Thyroid gland (tissue), 4 donors: ENCODE measurements at regions not wholly inside any gene's neighbourhood (a gene's known extent, or its start where the extent isn't known, plus 50 kb on each side); places are given as distances from the start of the nearest gene placed in this dataset.
"Not testable (repeated sequence)": the region's sequence is repeated elsewhere in the genome, so short reads cannot be mapped to it uniquely, and the experiment has no call there.

Experiments
- DNase-seq, 2 donors: peaks; one replicate each; pipeline ENCODE4 v3.0.0-alpha.2; 2019
- H3K27ac ChIP-seq, 3 donors: fragments of 200-600 bp; sonication (generic); 1 replicate in 2 of 3; 2 replicates in 1 of 3; pipeline ENCODE4 v1.5.1; 2016 to 2019; ENCODE audit warnings: mild to moderate bottlenecking in 1 of 3, moderate library complexity in 1 of 3
- H3K27me3 ChIP-seq: fragments of 200-600 bp; sonication (generic); one replicate; pipeline ENCODE4 v1.5.1; 2019
- H3K36me3 ChIP-seq, 2 donors: fragments of 200-600 bp; sonication (generic); one replicate each; pipeline ENCODE4 v1.5.1; 2016 to 2019
- H3K4me1 ChIP-seq, 2 donors: fragments of 200-600 bp; sonication (generic); one replicate each; pipeline ENCODE4 v1.5.1; 2017 to 2019
- H3K4me3 ChIP-seq, 3 donors: fragments of 200-600 bp; sonication (generic); replicated peaks in 1 of 3; 1 replicate in 2 of 3; 2 replicates in 1 of 3; pipeline ENCODE4 v1.5.1; 2016; ENCODE audit warnings: mild to moderate bottlenecking in 1 of 3
- H3K9me3 ChIP-seq: fragments of 200-600 bp; sonication (generic); one replicate; pipeline ENCODE4 v1.5.1; 2017
- POLR2A ChIP-seq, 2 donors: fragments of 450-650 bp; IDR thresholded peaks; one replicate each; pipeline ENCODE4 v1.6.1; 2017; ENCODE audit warnings: antibody characterized with exemption in 2 of 2, mild to moderate bottlenecking in 2 of 2, moderate library complexity in 1 of 2
- WGBS, 2 donors: methylation state at CpG; one replicate each; pipeline ENCODE4 v1.1.5; 2017; 5-methylcytosine and 5-hydroxymethylcytosine counted together
- intact Hi-C: fragments of 100-400 bp; cut with DNase I; formaldehyde crosslinking; loops from one replicate; pipeline ENCODE4 v1.15.1; 2023
- TF ChIP-seq, protein P1 (sequence below), 6 experiments: fragments of 200-600 bp in 3 of 6; fragments of 450-650 bp in 3 of 6; sonication (generic) in 3 of 6; IDR thresholded peaks; one replicate each; pipeline ENCODE4 v1.5.1; 2016 to 2019; ENCODE audit warnings: antibody characterized with exemption in 6 of 6, mild to moderate bottlenecking in 2 of 6, inconsistent platforms in 1 of 6, moderate library complexity in 1 of 6

DNA sequence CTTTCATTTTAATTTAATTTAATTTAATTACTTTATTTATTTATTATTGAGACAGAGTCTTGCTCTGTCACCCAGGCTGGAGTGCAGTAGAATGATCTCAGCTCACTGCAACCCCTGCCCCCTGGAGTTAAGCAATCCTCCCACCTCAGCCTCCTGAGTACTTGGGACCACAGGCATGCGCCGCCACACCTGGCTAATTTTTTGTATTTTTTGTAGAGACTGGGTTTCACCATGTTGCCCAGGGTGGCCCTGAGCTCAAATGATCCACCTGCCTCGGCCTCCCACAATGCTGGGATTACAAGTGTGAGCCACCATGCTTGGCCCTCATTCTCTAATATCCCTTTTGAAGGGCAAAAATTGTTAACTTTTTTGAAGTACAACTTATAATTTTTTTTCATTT, 92.9 kb downstream of the XRCC2 start:
- DNase-seq, result no peak
- WGBS, 2 donors, result 65 to 89% methylated on average over 3 of the region's 3 CpGs
- H3K27ac ChIP-seq, result no peak overlapping the region
- no peaks in the 10 kb centered on the region for H3K9me3 ChIP-seq
- intact Hi-C loops, result no loop called here
- TF ChIP-seq, protein P1, sequence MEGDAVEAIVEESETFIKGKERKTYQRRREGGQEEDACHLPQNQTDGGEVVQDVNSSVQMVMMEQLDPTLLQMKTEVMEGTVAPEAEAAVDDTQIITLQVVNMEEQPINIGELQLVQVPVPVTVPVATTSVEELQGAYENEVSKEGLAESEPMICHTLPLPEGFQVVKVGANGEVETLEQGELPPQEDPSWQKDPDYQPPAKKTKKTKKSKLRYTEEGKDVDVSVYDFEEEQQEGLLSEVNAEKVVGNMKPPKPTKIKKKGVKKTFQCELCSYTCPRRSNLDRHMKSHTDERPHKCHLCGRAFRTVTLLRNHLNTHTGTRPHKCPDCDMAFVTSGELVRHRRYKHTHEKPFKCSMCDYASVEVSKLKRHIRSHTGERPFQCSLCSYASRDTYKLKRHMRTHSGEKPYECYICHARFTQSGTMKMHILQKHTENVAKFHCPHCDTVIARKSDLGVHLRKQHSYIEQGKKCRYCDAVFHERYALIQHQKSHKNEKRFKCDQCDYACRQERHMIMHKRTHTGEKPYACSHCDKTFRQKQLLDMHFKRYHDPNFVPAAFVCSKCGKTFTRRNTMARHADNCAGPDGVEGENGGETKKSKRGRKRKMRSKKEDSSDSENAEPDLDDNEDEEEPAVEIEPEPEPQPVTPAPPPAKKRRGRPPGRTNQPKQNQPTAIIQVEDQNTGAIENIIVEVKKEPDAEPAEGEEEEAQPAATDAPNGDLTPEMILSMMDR (IDR thresholded peaks at IDR 0.05), result no peak
- no peak for TF ChIP-seq POLR2A (IDR thresholded peaks at IDR 0.05)
- no peaks in the 10 kb centered on the region for H3K36me3 ChIP-seq
- H3K27me3 ChIP-seq, result no peaks in the 10 kb centered on the region
- no peak overlapping the region for H3K4me3 ChIP-seq
- H3K4me1 ChIP-seq, result no peaks in the 10 kb centered on the region

DNA sequence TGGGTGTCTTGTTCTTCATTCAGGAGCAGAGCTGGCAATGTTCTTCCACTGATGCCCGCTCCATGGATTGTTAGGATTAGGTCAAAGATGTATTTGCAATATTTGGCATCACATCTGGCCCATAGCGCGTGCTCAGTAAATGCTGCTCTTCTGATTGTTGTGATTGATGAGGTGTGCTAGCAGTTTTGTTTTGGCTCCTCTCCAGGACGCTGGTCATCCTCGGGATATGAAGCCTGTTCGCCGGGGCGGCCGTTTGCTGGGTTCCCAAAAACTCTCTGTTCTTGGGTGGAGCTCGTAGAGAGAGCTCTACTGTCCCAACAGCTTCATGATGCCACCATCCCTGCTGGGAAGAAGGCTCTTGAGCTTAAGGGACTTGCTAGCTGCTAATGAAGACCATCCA, 96.9 kb downstream of the XRCC2 start:
- H3K4me1 ChIP-seq, result no peaks in the 10 kb centered on the region
- no peak for DNase-seq
- no peaks in the 10 kb centered on the region for H3K36me3 ChIP-seq
- H3K27ac ChIP-seq, result no peak overlapping the region
- H3K4me3 ChIP-seq, result no peak overlapping the region
- H3K9me3 ChIP-seq, result no peaks in the 10 kb centered on the region
- intact Hi-C loops, result no loop called here
- 78 to 79% methylated on average over 10 of the region's 10 CpGs for WGBS, 2 donors
- H3K27me3 ChIP-seq, result no peaks in the 10 kb centered on the region
- no peak for TF ChIP-seq POLR2A (IDR thresholded peaks at IDR 0.05)
- TF ChIP-seq, protein P1 (IDR thresholded peaks at IDR 0.05), result no peak

GRCh38 chr7:152577339-152577738, 98.6 kb downstream of the XRCC2 start:
- no peak overlapping the region for H3K27ac ChIP-seq
- intact Hi-C loops, result no loop called here
- TF ChIP-seq, protein P1 (IDR thresholded peaks at IDR 0.05), result no peak
- no peak for TF ChIP-seq POLR2A (IDR thresholded peaks at IDR 0.05)
- no peaks in the 10 kb centered on the region for H3K36me3 ChIP-seq
- H3K4me3 ChIP-seq, result no peak overlapping the region
- no peaks in the 10 kb centered on the region for H3K9me3 ChIP-seq
- H3K4me1 ChIP-seq, result no peaks in the 10 kb centered on the region
- WGBS, 2 donors, result 0 to 90% methylated on average over 1 of the region's 1 CpG
- no peak for DNase-seq
- no peaks in the 10 kb centered on the region for H3K27me3 ChIP-seq

DNA sequence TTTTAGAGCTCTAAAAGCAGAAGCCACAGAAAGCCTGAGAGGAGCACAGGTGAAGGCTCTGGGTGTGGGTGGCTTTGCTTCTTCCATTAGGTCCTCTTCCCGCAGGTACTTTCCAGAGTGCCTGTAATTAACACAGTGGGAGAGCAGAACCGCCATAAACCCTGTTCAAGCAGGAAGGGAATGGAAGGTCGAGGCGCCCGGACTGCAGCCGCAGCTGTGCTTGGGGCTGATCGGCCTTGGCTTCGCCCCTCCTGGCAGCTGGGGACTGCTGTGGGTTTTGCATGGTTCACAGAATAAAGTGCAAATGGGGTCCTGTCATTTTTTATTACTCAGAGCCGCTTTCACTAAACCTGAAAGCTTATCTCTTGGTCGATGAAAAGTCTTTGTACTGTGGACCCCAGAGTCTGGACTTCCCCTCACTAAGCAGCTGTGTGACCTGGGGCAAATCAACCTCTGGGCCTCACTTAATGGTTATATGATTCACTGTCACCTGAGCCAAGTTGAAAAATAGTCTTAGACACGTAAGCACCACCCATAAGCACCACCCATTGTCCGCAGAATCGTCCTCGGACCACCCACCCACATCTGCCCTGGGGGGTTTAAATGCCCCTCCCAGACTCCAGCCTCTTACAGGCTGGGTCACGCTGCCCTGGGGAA, 100.9 kb downstream of the XRCC2 start:
- Histone ChIP-seq H3K36me3 (no peaks in the 10 kb centered on the region), H3K4me3 (no peak overlapping the region), H3K27me3 (no peaks in the 10 kb centered on the region), H3K27ac (no peak overlapping the region), H3K4me1 (no peaks in the 10 kb centered on the region), H3K9me3 (no peaks in the 10 kb centered on the region)
- no peak for DNase-seq
- TF ChIP-seq, protein P1 (IDR thresholded peaks at IDR 0.05), result no peak
- TF ChIP-seq POLR2A (IDR thresholded peaks at IDR 0.05), result no peak
- intact Hi-C loops, result no loop called here
- WGBS, 2 donors, result 74 to 75% methylated on average over 13 to 15 of the region's 15 CpGs

- H3K9me3 ChIP-seq, intact Hi-C loops, H3K27ac ChIP-seq, H3K4me3 ChIP-seq, H3K4me1 ChIP-seq, DNase-seq, H3K27me3 ChIP-seq, H3K36me3 ChIP-seq: not testable (repeated sequence)
- WGBS, 2 donors, result 86 to 90% methylated on average over 6 of the region's 6 CpGs
Measured at GRCh38 chr7:152573186-152573585, 102.8 kb downstream of the XRCC2 start.
